Heart left ventricle (tissue), 16 donors: ENCODE measurements at regions not wholly inside any gene's neighbourhood (a gene's known extent, or its start where the extent isn't known, plus 50 kb on each side); places are given as distances from the start of the nearest gene placed in this dataset.

Source experiments
- ATAC-seq, 4 donors: fragments of 200-7000 bp; cut with Tn5 transposase; one replicate each; pipeline ENCODE4 v1.9.1; 2020 to 2022; ENCODE audit warnings: moderate library complexity in 4 of 4, mild to moderate bottlenecking in 3 of 4, moderate number of reproducible peaks in 1 of 4
- DNase-seq, 5 donors: peaks; one replicate each; pipeline ENCODE4 v3.0.0-alpha.2; 2020
- H3K27ac ChIP-seq, 12 donors: fragments of 200-600 bp; sonication (generic) in 4 of 12; one replicate each; pipeline versions ENCODE4 v1.5.0 to v1.8.0; 2016 to 2022; ENCODE audit warnings: mild to moderate bottlenecking in 2 of 12
- H3K27me3 ChIP-seq, 9 donors: fragments of 200-600 bp; sonication (generic) in 2 of 9; one replicate each; pipeline versions ENCODE4 v1.5.1 to v1.8.0; 2016 to 2022; ENCODE audit warnings: mild to moderate bottlenecking in 3 of 9
- H3K36me3 ChIP-seq, 9 donors: fragments of 200-600 bp; sonication (generic) in 2 of 9; one replicate each; pipeline versions ENCODE4 v1.5.0 to v1.8.0; 2018 to 2022; ENCODE audit warnings: mild to moderate bottlenecking in 2 of 9
- H3K4me1 ChIP-seq, 12 donors: fragments of 200-600 bp; sonication (generic) in 4 of 12; one replicate each; pipeline versions ENCODE4 v1.5.0 to v1.8.0; 2016 to 2022; ENCODE audit warnings: mild to moderate bottlenecking in 3 of 12
- H3K4me3 ChIP-seq, 12 donors: fragments of 200-600 bp; sonication (generic) in 4 of 12; one replicate each; pipeline versions ENCODE4 v1.5.0 to v1.8.0; 2017 to 2022; ENCODE audit warnings: mild to moderate bottlenecking in 9 of 12, moderate library complexity in 4 of 12
- H3K9me3 ChIP-seq, 12 donors: fragments of 200-600 bp; sonication (generic) in 4 of 12; one replicate each; pipeline versions ENCODE4 v1.5.0 to v1.8.0; 2016 to 2022; ENCODE audit warnings: mild to moderate bottlenecking in 1 of 12
- POLR2A ChIP-seq, 2 donors: fragments of 450-650 bp; IDR thresholded peaks; one replicate each; pipeline ENCODE4 v1.6.1; 2017; ENCODE audit warnings: antibody characterized with exemption in 2 of 2, mild to moderate bottlenecking in 2 of 2, moderate library complexity in 2 of 2
- WGBS, 4 donors: extraction: QIAGEN DNeasy Blood & Tissue Kit in 2 of 4; methylation state at CpG; one replicate each; pipeline versions ENCODE4 v1.1.5 to v1.1.7; 2013 to 2018; 5-methylcytosine and 5-hydroxymethylcytosine counted together
- intact Hi-C, 10 donors: fragments of 100-400 bp; cut with DNase I; formaldehyde crosslinking; loops; one replicate each; pipeline versions ENCODE4 v1.11.1 to v1.14.2; 2022
- TF ChIP-seq, protein P1 (sequence below), 12 donors: fragments of 200-600 bp; sonication (generic) in 4 of 12; IDR thresholded peaks; one replicate each; pipeline versions ENCODE4 v1.5.0 to v1.8.0; 2018 to 2022; ENCODE audit warnings: antibody characterized with exemption in 12 of 12, mild to moderate bottlenecking in 5 of 12
- donor health status: ischemic (EF 13 %, LVEDD 7.1; RV severe dilation, severe dysfunction).
- donor health status: healthy with polysubstance abuse.
- donor health status: DM: no; HTN: yes; CAD: no.
- donor health status: DM: no; HTN: no; CAD: no.
- donor health status: ischemic (EF 25% LVEDD 6.9; RV normal size, moderate dysfunction).
- donor health status: ischemic (EF 25% LVEDD 5.7; RV mildly dilated, moderate dysfunction).
- donor health status: healthy.
- donor health status: DM: yes; HTN: yes; CAD: no.
- donor health status: ischemic (EF 35%, LVEDD 5.7; RV mildly dilated, moderate dysfunction).
- donor health status: nonischemic (EF 11% LVEDD 7.7; RV severe dilation, severe dysfunction).
- donor health status: DM: yes; HTN: yes; CAD: no.
- donor health status: PGD.
- donor health status: ischemic (EF 29% LVEDD 5.4; RV normal size, mild dysfunction).
- donor health status: nonischemic (EF 23%, LVEDD 6.1; RV moderate dilation, normal function).

- Histone ChIP-seq H3K36me3 (no peaks in the 10 kb centered on the region), H3K9me3 (peaks cover 0 to 10% (median 1%) of the 10 kb centered on the region in 12 donors), H3K4me1 (no peaks in the 10 kb centered on the region), H3K27me3 (no peaks in the 10 kb centered on the region), H3K27ac (no peak overlapping the region), H3K4me3 (no peak overlapping the region)
- TF ChIP-seq, protein P1, sequence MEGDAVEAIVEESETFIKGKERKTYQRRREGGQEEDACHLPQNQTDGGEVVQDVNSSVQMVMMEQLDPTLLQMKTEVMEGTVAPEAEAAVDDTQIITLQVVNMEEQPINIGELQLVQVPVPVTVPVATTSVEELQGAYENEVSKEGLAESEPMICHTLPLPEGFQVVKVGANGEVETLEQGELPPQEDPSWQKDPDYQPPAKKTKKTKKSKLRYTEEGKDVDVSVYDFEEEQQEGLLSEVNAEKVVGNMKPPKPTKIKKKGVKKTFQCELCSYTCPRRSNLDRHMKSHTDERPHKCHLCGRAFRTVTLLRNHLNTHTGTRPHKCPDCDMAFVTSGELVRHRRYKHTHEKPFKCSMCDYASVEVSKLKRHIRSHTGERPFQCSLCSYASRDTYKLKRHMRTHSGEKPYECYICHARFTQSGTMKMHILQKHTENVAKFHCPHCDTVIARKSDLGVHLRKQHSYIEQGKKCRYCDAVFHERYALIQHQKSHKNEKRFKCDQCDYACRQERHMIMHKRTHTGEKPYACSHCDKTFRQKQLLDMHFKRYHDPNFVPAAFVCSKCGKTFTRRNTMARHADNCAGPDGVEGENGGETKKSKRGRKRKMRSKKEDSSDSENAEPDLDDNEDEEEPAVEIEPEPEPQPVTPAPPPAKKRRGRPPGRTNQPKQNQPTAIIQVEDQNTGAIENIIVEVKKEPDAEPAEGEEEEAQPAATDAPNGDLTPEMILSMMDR (IDR thresholded peaks at IDR 0.05): no peak
- no peak for TF ChIP-seq POLR2A (IDR thresholded peaks at IDR 0.05)
- ATAC-seq (no peak), DNase-seq (no peak)
- WGBS, 4 donors: 78 to 84% (median 80%) methylated on average over 3 of the region's 3 CpGs
- intact Hi-C loops: no loop called here
These were observed 1582.4 kb downstream of the PCDH18 start for GRCh38 chr4:135949931-135950330.

- DNase-seq (no peak), ATAC-seq (no peak)
- no peak overlapping the region for H3K4me3 ChIP-seq
- no peaks in the 10 kb centered on the region for H3K36me3 ChIP-seq
- H3K4me1 ChIP-seq: no peaks in the 10 kb centered on the region
- WGBS, 4 donors: 39 to 54% (median 50%) methylated on average over 1 of the region's 1 CpG
- no peak overlapping the region for H3K27ac ChIP-seq
- intact Hi-C loops: no loop called here
- H3K27me3 ChIP-seq: no peaks in the 10 kb centered on the region
- peaks cover 0 to 3% (median 0%) of the 10 kb centered on the region in 12 donors for H3K9me3 ChIP-seq
- TF ChIP-seq POLR2A (IDR thresholded peaks at IDR 0.05): no peak
- TF ChIP-seq, protein P1 (IDR thresholded peaks at IDR 0.05): no peak
These were observed 1583.5 kb downstream of the PCDH18 start for GRCh38 chr4:135948797-135949196.

GRCh38 chr4:135941671-135942070 lies 1590.6 kb downstream of the PCDH18 start:
- Histone ChIP-seq H3K9me3 (no peaks in the 10 kb centered on the region), H3K27me3 (no peaks in the 10 kb centered on the region), H3K36me3 (no peaks in the 10 kb centered on the region), H3K4me3 (no peak overlapping the region), H3K4me1 (no peaks in the 10 kb centered on the region), H3K27ac (no peak overlapping the region)
- DNase-seq (no peak), ATAC-seq (no peak)
- intact Hi-C loops: no loop called here
- WGBS, 4 donors: 82 to 90% (median 87%) methylated on average over 2 of the region's 2 CpGs
- TF ChIP-seq POLR2A (IDR thresholded peaks at IDR 0.05): no peak
- TF ChIP-seq, protein P1 (IDR thresholded peaks at IDR 0.05): no peak

GRCh38 chr4:135934026-135934425 lies 1598.3 kb downstream of the PCDH18 start:
- ATAC-seq (no peak), DNase-seq (no peak)
- no peak for TF ChIP-seq POLR2A (IDR thresholded peaks at IDR 0.05)
- TF ChIP-seq, protein P1 (IDR thresholded peaks at IDR 0.05): no peak
- Histone ChIP-seq H3K4me1 (no peaks in the 10 kb centered on the region), H3K9me3 (peaks cover 0 to 16% (median 2%) of the 10 kb centered on the region in 12 donors), H3K27me3 (no peaks in the 10 kb centered on the region), H3K4me3 (no peak overlapping the region), H3K36me3 (no peaks in the 10 kb centered on the region), H3K27ac (no peak overlapping the region)
- WGBS, 4 donors: 57 to 71% (median 67%) methylated on average over 1 of the region's 1 CpG
- intact Hi-C loops: no loop called here
